Mononuclear cell (primary cell): ENCODE measurements at regions not wholly inside any gene's neighbourhood (a gene's known extent, or its start where the extent isn't known, plus 50 kb on each side); places are given as distances from the start of the nearest gene placed in this dataset.
"Not testable (repeated sequence)": the region's sequence is repeated elsewhere in the genome, so short reads cannot be mapped to it uniquely, and the experiment has no call there.

Experiments
- H3K27me3 ChIP-seq: 2 replicates; pipeline ENCODE4 v1.6.0; 2011; ENCODE audit warnings: low read length, control low read depth; ENCODE audit not compliant: insufficient read depth
- H3K4me1 ChIP-seq: 2 replicates; pipeline ENCODE4 v1.5.1; 2011; ENCODE audit warnings: mild to moderate bottlenecking, low read length, control low read depth; ENCODE audit not compliant: insufficient read depth
- H3K4me3 ChIP-seq: 2 replicates; pipeline ENCODE4 v1.5.1; 2011; ENCODE audit warnings: mild to moderate bottlenecking, low read length, moderate library complexity
- H3K9me3 ChIP-seq: 2 replicates; pipeline ENCODE4 v1.5.1; 2011; ENCODE audit warnings: low read depth, mild to moderate bottlenecking, control low read depth, low read length

- no peak overlapping the region for H3K4me3 ChIP-seq
- no peaks in the 10 kb centered on the region for H3K4me1 ChIP-seq
- peaks cover 6% of the 10 kb centered on the region for H3K9me3 ChIP-seq
- H3K27me3 ChIP-seq = no peaks in the 10 kb centered on the region
Observed at GRCh38 chr2:194445226-194445625, 1211.8 kb upstream of the SLC39A10 start.

- H3K4me1 ChIP-seq = no peaks in the 10 kb centered on the region
- no peaks in the 10 kb centered on the region for H3K27me3 ChIP-seq
- peaks cover 6% of the 10 kb centered on the region for H3K9me3 ChIP-seq
- H3K4me3 ChIP-seq = no peak overlapping the region
Observed at GRCh38 chr2:194443926-194444325, 1213.1 kb upstream of the SLC39A10 start.

- Histone ChIP-seq H3K9me3 (no peaks in the 10 kb centered on the region), H3K27me3 (no peaks in the 10 kb centered on the region), H3K4me1 (no peaks in the 10 kb centered on the region), H3K4me3 (no peak overlapping the region)
Observed at GRCh38 chr2:194424683-194425209, 1232.3 kb upstream of the SLC39A10 start.

GRCh38 chr2:194411221-194411620 lies 1245.8 kb upstream of the SLC39A10 start:
- Histone ChIP-seq H3K27me3 (no peaks in the 10 kb centered on the region), H3K4me1 (no peaks in the 10 kb centered on the region), H3K4me3 (no peak overlapping the region), H3K9me3 (no peaks in the 10 kb centered on the region)

- H3K4me3 ChIP-seq = no peak overlapping the region
- H3K27me3 ChIP-seq = no peaks in the 10 kb centered on the region
- H3K4me1 ChIP-seq = no peaks in the 10 kb centered on the region
- H3K9me3 ChIP-seq = peaks cover 6% of the 10 kb centered on the region
Observed at GRCh38 chr2:194395818-194396217, 1261.2 kb upstream of the SLC39A10 start.

- Histone ChIP-seq H3K4me3 (no peak overlapping the region), H3K27me3 (no peaks in the 10 kb centered on the region), H3K9me3 (peaks cover 5% of the 10 kb centered on the region), H3K4me1 (no peaks in the 10 kb centered on the region)
Observed at GRCh38 chr2:194385376-194385775, 1271.7 kb upstream of the SLC39A10 start.

GRCh38 chr2:194383401-194383800 lies 1273.6 kb upstream of the SLC39A10 start:
- no peak overlapping the region for H3K4me3 ChIP-seq
- peaks cover 5% of the 10 kb centered on the region for H3K9me3 ChIP-seq
- H3K4me1 ChIP-seq = no peaks in the 10 kb centered on the region
- no peaks in the 10 kb centered on the region for H3K27me3 ChIP-seq

- Histone ChIP-seq H3K4me1 (no peaks in the 10 kb centered on the region), H3K27me3 (no peaks in the 10 kb centered on the region), H3K4me3 (no peak overlapping the region), H3K9me3 (peaks cover 5% of the 10 kb centered on the region)
Observed at GRCh38 chr2:194382221-194382620, 1274.8 kb upstream of the SLC39A10 start.

GRCh38 chr2:194380011-194380410 lies 1277.0 kb upstream of the SLC39A10 start:
- no peaks in the 10 kb centered on the region for H3K27me3 ChIP-seq
- no peak overlapping the region for H3K4me3 ChIP-seq
- H3K9me3 ChIP-seq = peaks cover 5% of the 10 kb centered on the region
- no peaks in the 10 kb centered on the region for H3K4me1 ChIP-seq

- H3K4me1 ChIP-seq, H3K4me3 ChIP-seq, H3K9me3 ChIP-seq, H3K27me3 ChIP-seq: not testable (repeated sequence)
Observed at GRCh38 chr2:194367390-194367789, 1289.6 kb upstream of the SLC39A10 start.

- no peak overlapping the region for H3K4me3 ChIP-seq
- H3K4me1 ChIP-seq = no peaks in the 10 kb centered on the region
- no peaks in the 10 kb centered on the region for H3K9me3 ChIP-seq
- H3K27me3 ChIP-seq = no peaks in the 10 kb centered on the region
Observed at GRCh38 chr2:194363878-194364277, 1293.1 kb upstream of the SLC39A10 start.

GRCh38 chr2:194363295-194363694 lies 1293.7 kb upstream of the SLC39A10 start:
- no peaks in the 10 kb centered on the region for H3K4me1 ChIP-seq

GRCh38 chr2:194352505-194352904 lies 1304.5 kb upstream of the SLC39A10 start:
- Histone ChIP-seq H3K9me3 (no peaks in the 10 kb centered on the region), H3K27me3 (no peaks in the 10 kb centered on the region), H3K4me1 (no peaks in the 10 kb centered on the region), H3K4me3 (no peak overlapping the region)

More at GRCh38 chr2:194363295-194363694, 1293.7 kb upstream of the SLC39A10 start:
- no peaks in the 10 kb centered on the region for H3K9me3 ChIP-seq
- no peaks in the 10 kb centered on the region for H3K27me3 ChIP-seq
- H3K4me3 ChIP-seq = no peak overlapping the region

GRCh38 chr2:194346193-194346592 lies 1310.8 kb upstream of the SLC39A10 start:
- no peaks in the 10 kb centered on the region for H3K27me3 ChIP-seq

GRCh38 chr2:194345347-194345746 lies 1311.7 kb upstream of the SLC39A10 start:
- H3K4me3 ChIP-seq = no peak overlapping the region
- H3K4me1 ChIP-seq = no peaks in the 10 kb centered on the region
- H3K9me3 ChIP-seq = no peaks in the 10 kb centered on the region
- no peaks in the 10 kb centered on the region for H3K27me3 ChIP-seq

More at GRCh38 chr2:194346193-194346592, 1310.8 kb upstream of the SLC39A10 start:
- Histone ChIP-seq H3K9me3 (no peaks in the 10 kb centered on the region), H3K4me1 (no peaks in the 10 kb centered on the region), H3K4me3 (no peak overlapping the region)

GRCh38 chr2:194343167-194343566 lies 1313.9 kb upstream of the SLC39A10 start:
- Histone ChIP-seq H3K27me3 (no peaks in the 10 kb centered on the region), H3K4me1 (no peaks in the 10 kb centered on the region), H3K4me3 (no peak overlapping the region), H3K9me3 (no peaks in the 10 kb centered on the region)
